K562 (cell line): ENCODE measurements at regions not wholly inside any gene's neighbourhood (a gene's known extent, or its start where the extent isn't known, plus 50 kb on each side); places are given as distances from the start of the nearest gene placed in this dataset.

Experiments
- ATAC-seq: fragments of 200-7000 bp; cut with Tn5 transposase; 3 replicates; pipeline ENCODE4 v1.9.1; 2020; ENCODE audit warnings: moderate library complexity
- BruUV-seq: library from RNA; stranded (reverse); fragments of 400-500 nt; replicated peaks from 2 replicates; lab custom pipeline; 2021; lab: Mats Ljungman, UMichigan
- CTCF ChIA-PET: fragments of 300-600 bp; formaldehyde crosslinking; extraction: SDS; loops from one replicate; lab custom pipeline; 2021; ENCODE audit warnings: low intra/inter-chr PET ratio; lab: Yijun Ruan, JAX
- POLR2A ChIA-PET: fragments of 300-600, 350-650 bp; sonication (Branson Sonifier 250); formaldehyde crosslinking; extraction: SDS; loops from one replicate; lab custom pipeline; 2021; ENCODE audit warnings: antibody characterized with exemption, inconsistent platforms; lab: Yijun Ruan, JAX
- DNase-seq, 4 experiments: peaks; one replicate each; pipeline versions ENCODE4 v3.0.0 to v3.0.0-alpha.2; 2011 to 2018; ENCODE audit warnings: low spot score in 3 of 4, mixed read lengths in 3 of 4; ENCODE audit errors: extremely low read depth in 1 of 4
- FAIRE-seq: peaks from 2 replicates; lab custom pipeline; 2011; peaks lifted over from hg19 to GRCh38; lab: Jason Lieb, UNC
- H2AFZ ChIP-seq: 2 replicates; pipeline ENCODE4 v1.6.0; 2011; ENCODE audit warnings: low read depth, low read length, control low read depth, inconsistent platforms
- H3K27ac ChIP-seq: fragments of 200-600 bp; 3 replicates; pipeline ENCODE4 v1.8.0; 2011; ENCODE audit warnings: low read depth, mild to moderate bottlenecking, control low read depth, inconsistent platforms, low read length, moderate library complexity, mixed read lengths; ENCODE audit errors: extremely low read depth
- H3K27me3 ChIP-seq, 2 experiments: fragments of 300-600 bp in 1 of 2; 2 replicates in 1 of 2; 3 replicates in 1 of 2; pipeline versions ENCODE4 v1.6.0 to v1.8.0; 2011; ENCODE audit warnings: inconsistent platforms in 2 of 2, low read length in 2 of 2, mild to moderate bottlenecking in 1 of 2, mixed read lengths in 1 of 2, moderate library complexity in 1 of 2; ENCODE audit not compliant: control insufficient read depth in 2 of 2, insufficient read depth in 2 of 2
- H3K36me3 ChIP-seq: fragments of 300-600 bp; 3 replicates; pipeline ENCODE4 v1.8.0; 2011; ENCODE audit warnings: mild to moderate bottlenecking, low read length, inconsistent platforms; ENCODE audit not compliant: control insufficient read depth, insufficient read depth
- H3K4me1 ChIP-seq, 2 experiments: fragments of 200-600 bp in 1 of 2; replicated peaks in 1 of 2; 2 replicates in 1 of 2; 3 replicates in 1 of 2; pipeline versions ENCODE4 v1.5.1 to v1.8.0; 2011; ENCODE audit warnings: inconsistent platforms in 2 of 2, low read length in 2 of 2, mild to moderate bottlenecking in 1 of 2, mixed read lengths in 1 of 2, moderate library complexity in 1 of 2; ENCODE audit not compliant: control insufficient read depth in 2 of 2, insufficient read depth in 2 of 2
- H3K4me2 ChIP-seq: 2 replicates; pipeline ENCODE4 v1.6.1; 2011; ENCODE audit warnings: low read length, control low read depth, inconsistent platforms, mixed read lengths; ENCODE audit not compliant: insufficient read depth
- H3K4me3 ChIP-seq: fragments of 200-600 bp; sonication (generic), shearing (Covaris generic); 2 replicates; pipeline ENCODE4 v1.5.1; 2016; ENCODE audit warnings: control low read depth, inconsistent platforms
- H3K79me2 ChIP-seq: fragments of 200-600 bp; 3 replicates; pipeline ENCODE4 v1.8.0; 2011; ENCODE audit warnings: low read length, inconsistent platforms; ENCODE audit not compliant: control insufficient read depth, insufficient read depth
- H3K9ac ChIP-seq, 2 experiments: 2 replicates each; pipeline versions ENCODE4 v1.6.0 to v1.6.1; 2011; ENCODE audit warnings: low read depth in 2 of 2, low read length in 2 of 2, control low read depth in 1 of 2, inconsistent platforms in 1 of 2, mild to moderate bottlenecking in 1 of 2, mixed read lengths in 1 of 2; ENCODE audit not compliant: insufficient read depth in 1 of 2
- H3K9me1 ChIP-seq: one replicate; pipeline ENCODE4 v1.6.0; 2011; ENCODE audit warnings: inconsistent platforms, mild to moderate bottlenecking, low read length, moderate library complexity; ENCODE audit not compliant: control insufficient read depth, insufficient read depth
- H3K9me3 ChIP-seq: replicated peaks from 2 replicates; pipeline ENCODE4 v1.5.1; 2011; ENCODE audit warnings: low read depth, low read length, inconsistent platforms; ENCODE audit not compliant: control insufficient read depth, insufficient read depth
- H4K20me1 ChIP-seq: replicated peaks from 2 replicates; pipeline ENCODE4 v1.6.1; 2011; ENCODE audit warnings: low read length, inconsistent platforms, mixed read lengths; ENCODE audit not compliant: control insufficient read depth, insufficient read depth
- CHD1 ChIP-seq: fragments of 200-600 bp; sonication (generic); IDR thresholded peaks from one replicate; pipeline ENCODE4 v1.6.1; 2012; ENCODE audit warnings: mild to moderate bottlenecking, moderate library complexity, low read length, inconsistent platforms
- MECOM ChIP-seq: fragments of 250-450 bp; sonication (Bioruptor Pico); IDR thresholded peaks from 2 replicates; pipeline ENCODE4 v1.8.0; 2022; ENCODE audit warnings: inconsistent platforms
- SRSF7 ChIP-seq: fragments of 200-400 bp; formaldehyde crosslinking; optimal IDR thresholded peaks from 2 replicates; pipeline ENCODE3; 2017; ENCODE audit warnings: mild to moderate bottlenecking, low read depth, low read length
- ZNF133 ChIP-seq: fragments of 250-450 bp; sonication (Bioruptor Pico); IDR thresholded peaks from 2 replicates; pipeline ENCODE4 v1.4.0; 2020; ENCODE audit warnings: mild to moderate bottlenecking
- ZNF584 ChIP-seq: fragments of 200-800 bp; sonication (Bioruptor generic); IDR thresholded peaks from 2 replicates; pipeline ENCODE4 v1.6.1; 2016; ENCODE audit warnings: low read depth, mild to moderate bottlenecking, missing genetic modification characterization, missing compliant biosample characterization
- in situ Hi-C: fragments of 300-500 bp; cut with MboI; formaldehyde crosslinking; loops from 4 replicates; pipeline ENCODE4 v1.15.0; 2018; ENCODE audit warnings: inconsistent platforms, mixed read lengths
- intact Hi-C: fragments of 100-400 bp; cut with micrococcal nuclease; formaldehyde crosslinking; loops from 2 replicates; pipeline ENCODE4 v1.14.2; 2022
- TF ChIP-seq, protein P1 (sequence below): fragments of 250-450 bp; sonication (Bioruptor Pico); IDR thresholded peaks from 2 replicates; pipeline ENCODE4 v1.4.0; 2020; ENCODE audit warnings: borderline replicate concordance
- TF ChIP-seq, protein P2 (sequence below): fragments of 450-650 bp; IDR thresholded peaks from 2 replicates; pipeline ENCODE4 v1.6.1; 2017; ENCODE audit warnings: mild to moderate bottlenecking, moderate library complexity
- TF ChIP-seq, protein P3 (sequence below): sonication (generic); formaldehyde crosslinking; IDR thresholded peaks from 2 replicates; pipeline ENCODE4 v1.8.0; 2022; ENCODE audit warnings: mild to moderate bottlenecking, missing genetic modification reagents, borderline replicate concordance
- TF ChIP-seq, protein P4 (sequence below): IDR thresholded peaks from 3 replicates; pipeline ENCODE4 v1.6.1; 2011; ENCODE audit warnings: borderline replicate concordance, mild to moderate bottlenecking; ENCODE audit not compliant: insufficient read length, insufficient read depth
- TF ChIP-seq, protein P5 (sequence below): fragments of 450-650 bp; conservative IDR thresholded peaks from 2 replicates; pipeline ENCODE4 v1.6.1; 2016; ENCODE audit warnings: missing genetic modification characterization, low read depth, mild to moderate bottlenecking, control low read depth, missing compliant biosample characterization
- TF ChIP-seq, protein P6 (sequence below): sonication (generic); formaldehyde crosslinking; IDR thresholded peaks from 2 replicates; pipeline ENCODE4 v1.8.0; 2022; ENCODE audit warnings: missing genetic modification reagents, mild to moderate bottlenecking, moderate library complexity, borderline replicate concordance

DNA sequence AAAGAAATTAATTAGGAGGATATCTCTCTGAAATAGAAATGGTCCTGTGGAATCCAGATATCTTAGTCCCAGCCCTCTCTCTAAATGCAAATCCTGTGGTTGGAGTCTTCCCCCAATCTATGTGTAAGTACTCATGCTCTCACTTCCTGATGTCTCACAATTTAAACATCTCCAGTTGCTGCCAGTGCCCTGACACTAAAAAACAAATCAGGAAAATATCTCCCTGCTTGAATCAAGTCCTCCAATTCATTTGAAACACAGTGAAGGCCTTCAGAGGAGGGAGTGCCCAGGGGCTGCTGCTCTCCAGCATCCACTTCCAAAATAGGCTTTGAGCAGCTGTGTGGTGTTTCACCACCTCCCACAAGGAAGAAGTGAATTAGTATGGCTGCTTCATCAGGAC lies 413.8 kb downstream of the RAD51AP2 start:
- no peak for FAIRE-seq
- in situ Hi-C loops = no loop called here

More for the DNA sequence above, 413.8 kb downstream of the RAD51AP2 start:
- TF ChIP-seq, protein P1, sequence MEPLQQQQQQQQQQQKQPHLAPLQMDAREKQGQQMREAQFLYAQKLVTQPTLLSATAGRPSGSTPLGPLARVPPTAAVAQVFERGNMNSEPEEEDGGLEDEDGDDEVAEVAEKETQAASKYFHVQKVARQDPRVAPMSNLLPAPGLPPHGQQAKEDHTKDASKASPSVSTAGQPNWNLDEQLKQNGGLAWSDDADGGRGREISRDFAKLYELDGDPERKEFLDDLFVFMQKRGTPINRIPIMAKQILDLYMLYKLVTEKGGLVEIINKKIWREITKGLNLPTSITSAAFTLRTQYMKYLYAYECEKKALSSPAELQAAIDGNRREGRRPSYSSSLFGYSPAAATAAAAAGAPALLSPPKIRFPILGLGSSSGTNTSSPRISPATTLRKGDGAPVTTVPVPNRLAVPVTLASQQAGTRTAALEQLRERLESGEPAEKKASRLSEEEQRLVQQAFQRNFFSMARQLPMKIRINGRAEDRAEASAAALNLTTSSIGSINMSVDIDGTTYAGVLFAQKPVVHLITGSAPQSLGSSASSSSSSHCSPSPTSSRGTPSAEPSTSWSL (CRISPR knock-in tag) = no peak
- TF ChIP-seq ZNF133 (CRISPR knock-in tag) = no peak
- TF ChIP-seq, protein P2, sequence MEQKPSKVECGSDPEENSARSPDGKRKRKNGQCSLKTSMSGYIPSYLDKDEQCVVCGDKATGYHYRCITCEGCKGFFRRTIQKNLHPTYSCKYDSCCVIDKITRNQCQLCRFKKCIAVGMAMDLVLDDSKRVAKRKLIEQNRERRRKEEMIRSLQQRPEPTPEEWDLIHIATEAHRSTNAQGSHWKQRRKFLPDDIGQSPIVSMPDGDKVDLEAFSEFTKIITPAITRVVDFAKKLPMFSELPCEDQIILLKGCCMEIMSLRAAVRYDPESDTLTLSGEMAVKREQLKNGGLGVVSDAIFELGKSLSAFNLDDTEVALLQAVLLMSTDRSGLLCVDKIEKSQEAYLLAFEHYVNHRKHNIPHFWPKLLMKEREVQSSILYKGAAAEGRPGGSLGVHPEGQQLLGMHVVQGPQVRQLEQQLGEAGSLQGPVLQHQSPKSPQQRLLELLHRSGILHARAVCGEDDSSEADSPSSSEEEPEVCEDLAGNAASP = no peak
- no peak for TF ChIP-seq SRSF7
- TF ChIP-seq, protein P3, sequence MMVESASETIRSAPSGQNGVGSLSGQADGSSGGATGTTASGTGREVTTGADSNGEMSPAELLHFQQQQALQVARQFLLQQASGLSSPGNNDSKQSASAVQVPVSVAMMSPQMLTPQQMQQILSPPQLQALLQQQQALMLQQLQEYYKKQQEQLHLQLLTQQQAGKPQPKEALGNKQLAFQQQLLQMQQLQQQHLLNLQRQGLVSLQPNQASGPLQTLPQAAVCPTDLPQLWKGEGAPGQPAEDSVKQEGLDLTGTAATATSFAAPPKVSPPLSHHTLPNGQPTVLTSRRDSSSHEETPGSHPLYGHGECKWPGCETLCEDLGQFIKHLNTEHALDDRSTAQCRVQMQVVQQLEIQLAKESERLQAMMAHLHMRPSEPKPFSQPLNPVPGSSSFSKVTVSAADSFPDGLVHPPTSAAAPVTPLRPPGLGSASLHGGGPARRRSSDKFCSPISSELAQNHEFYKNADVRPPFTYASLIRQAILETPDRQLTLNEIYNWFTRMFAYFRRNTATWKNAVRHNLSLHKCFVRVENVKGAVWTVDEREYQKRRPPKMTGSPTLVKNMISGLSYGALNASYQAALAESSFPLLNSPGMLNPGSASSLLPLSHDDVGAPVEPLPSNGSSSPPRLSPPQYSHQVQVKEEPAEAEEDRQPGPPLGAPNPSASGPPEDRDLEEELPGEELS (CRISPR knock-in tag) = no peak
- TF ChIP-seq, protein P4, sequence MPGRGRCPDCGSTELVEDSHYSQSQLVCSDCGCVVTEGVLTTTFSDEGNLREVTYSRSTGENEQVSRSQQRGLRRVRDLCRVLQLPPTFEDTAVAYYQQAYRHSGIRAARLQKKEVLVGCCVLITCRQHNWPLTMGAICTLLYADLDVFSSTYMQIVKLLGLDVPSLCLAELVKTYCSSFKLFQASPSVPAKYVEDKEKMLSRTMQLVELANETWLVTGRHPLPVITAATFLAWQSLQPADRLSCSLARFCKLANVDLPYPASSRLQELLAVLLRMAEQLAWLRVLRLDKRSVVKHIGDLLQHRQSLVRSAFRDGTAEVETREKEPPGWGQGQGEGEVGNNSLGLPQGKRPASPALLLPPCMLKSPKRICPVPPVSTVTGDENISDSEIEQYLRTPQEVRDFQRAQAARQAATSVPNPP = no peak
- TF ChIP-seq, protein P5, sequence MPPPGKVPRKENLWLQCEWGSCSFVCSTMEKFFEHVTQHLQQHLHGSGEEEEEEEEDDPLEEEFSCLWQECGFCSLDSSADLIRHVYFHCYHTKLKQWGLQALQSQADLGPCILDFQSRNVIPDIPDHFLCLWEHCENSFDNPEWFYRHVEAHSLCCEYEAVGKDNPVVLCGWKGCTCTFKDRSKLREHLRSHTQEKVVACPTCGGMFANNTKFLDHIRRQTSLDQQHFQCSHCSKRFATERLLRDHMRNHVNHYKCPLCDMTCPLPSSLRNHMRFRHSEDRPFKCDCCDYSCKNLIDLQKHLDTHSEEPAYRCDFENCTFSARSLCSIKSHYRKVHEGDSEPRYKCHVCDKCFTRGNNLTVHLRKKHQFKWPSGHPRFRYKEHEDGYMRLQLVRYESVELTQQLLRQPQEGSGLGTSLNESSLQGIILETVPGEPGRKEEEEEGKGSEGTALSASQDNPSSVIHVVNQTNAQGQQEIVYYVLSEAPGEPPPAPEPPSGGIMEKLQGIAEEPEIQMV (tag) = no peak
- no peak for TF ChIP-seq CHD1
- no peak for TF ChIP-seq ZNF584 (CRISPR knock-in tag)
- TF ChIP-seq MECOM (CRISPR knock-in tag) = no peak
- TF ChIP-seq, protein P6, sequence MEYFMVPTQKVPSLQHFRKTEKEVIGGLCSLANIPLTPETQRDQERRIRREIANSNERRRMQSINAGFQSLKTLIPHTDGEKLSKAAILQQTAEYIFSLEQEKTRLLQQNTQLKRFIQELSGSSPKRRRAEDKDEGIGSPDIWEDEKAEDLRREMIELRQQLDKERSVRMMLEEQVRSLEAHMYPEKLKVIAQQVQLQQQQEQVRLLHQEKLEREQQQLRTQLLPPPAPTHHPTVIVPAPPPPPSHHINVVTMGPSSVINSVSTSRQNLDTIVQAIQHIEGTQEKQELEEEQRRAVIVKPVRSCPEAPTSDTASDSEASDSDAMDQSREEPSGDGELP (CRISPR knock-in tag) = no peak
- TF ChIP-seq, all 486 proteins: peak for 0
- no peak overlapping the region for H3K4me2 ChIP-seq
- H3K4me3 ChIP-seq = no peak overlapping the region
- H3K4me1 ChIP-seq = no peaks in the 10 kb centered on the region; a peak in 1 of 5 replicates
- H3K27ac ChIP-seq = no peak overlapping the region
- H4K20me1 ChIP-seq = no peaks in the 10 kb centered on the region
- no TSS peak for BruUV-seq
- H3K9ac ChIP-seq = no peak overlapping the region
- H3K9me1 ChIP-seq = no peaks in the 10 kb centered on the region
- H2AFZ ChIP-seq = no peak overlapping the region
- no peaks in the 10 kb centered on the region for H3K79me2 ChIP-seq
- H3K27me3 ChIP-seq = no peaks in the 10 kb centered on the region; a peak in 1 of 5 replicates
- POLR2A ChIA-PET = no interaction called here
- intact Hi-C loops = no loop called here
- H3K9me3 ChIP-seq = no peaks in the 10 kb centered on the region
- CTCF ChIA-PET = no interaction called here
- ATAC-seq (no peak), DNase-seq (no peak)
- H3K36me3 ChIP-seq = no peaks in the 10 kb centered on the region
